C4-2B (cell line): ENCODE measurements at regions not wholly inside any gene's neighbourhood (a gene's known extent, or its start where the extent isn't known, plus 50 kb on each side); places are given as distances from the start of the nearest gene placed in this dataset.

ENCODE experiments used
- H3K27ac ChIP-seq: fragments of 450-650 bp; 2 replicates; pipeline ENCODE4 v1.5.1; 2017
- ZFX ChIP-seq: fragments of 450-650 bp; IDR thresholded peaks from 2 replicates; pipeline ENCODE4 v1.6.1; 2017
- TF ChIP-seq, protein P1 (sequence below): fragments of 450-650 bp; conservative IDR thresholded peaks from 2 replicates; pipeline ENCODE4 v1.5.1; 2017; ENCODE audit warnings: mild to moderate bottlenecking

DNA sequence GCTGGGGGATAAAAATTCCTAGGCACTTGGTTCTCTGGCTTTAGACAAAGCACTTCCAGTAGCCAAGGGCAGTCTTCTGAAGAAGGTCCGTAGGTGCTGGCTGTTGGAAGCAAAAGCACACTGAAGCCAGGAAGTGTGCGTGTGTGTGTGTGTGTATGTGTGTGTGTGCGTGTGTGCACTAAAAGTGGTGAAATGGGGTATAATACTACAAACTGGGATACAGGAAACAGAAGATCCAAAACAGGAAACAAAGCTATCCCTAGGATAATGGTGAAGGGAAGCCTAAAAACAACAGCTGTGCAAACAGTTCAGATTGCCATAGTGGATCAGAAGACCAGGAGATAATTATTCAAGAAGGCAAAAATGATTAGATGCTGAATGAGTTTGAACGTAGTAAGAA, 103.4 kb downstream of the IL20RB start:
- TF ChIP-seq, protein P1, sequence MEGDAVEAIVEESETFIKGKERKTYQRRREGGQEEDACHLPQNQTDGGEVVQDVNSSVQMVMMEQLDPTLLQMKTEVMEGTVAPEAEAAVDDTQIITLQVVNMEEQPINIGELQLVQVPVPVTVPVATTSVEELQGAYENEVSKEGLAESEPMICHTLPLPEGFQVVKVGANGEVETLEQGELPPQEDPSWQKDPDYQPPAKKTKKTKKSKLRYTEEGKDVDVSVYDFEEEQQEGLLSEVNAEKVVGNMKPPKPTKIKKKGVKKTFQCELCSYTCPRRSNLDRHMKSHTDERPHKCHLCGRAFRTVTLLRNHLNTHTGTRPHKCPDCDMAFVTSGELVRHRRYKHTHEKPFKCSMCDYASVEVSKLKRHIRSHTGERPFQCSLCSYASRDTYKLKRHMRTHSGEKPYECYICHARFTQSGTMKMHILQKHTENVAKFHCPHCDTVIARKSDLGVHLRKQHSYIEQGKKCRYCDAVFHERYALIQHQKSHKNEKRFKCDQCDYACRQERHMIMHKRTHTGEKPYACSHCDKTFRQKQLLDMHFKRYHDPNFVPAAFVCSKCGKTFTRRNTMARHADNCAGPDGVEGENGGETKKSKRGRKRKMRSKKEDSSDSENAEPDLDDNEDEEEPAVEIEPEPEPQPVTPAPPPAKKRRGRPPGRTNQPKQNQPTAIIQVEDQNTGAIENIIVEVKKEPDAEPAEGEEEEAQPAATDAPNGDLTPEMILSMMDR: no peak
- no peak for TF ChIP-seq ZFX
- no peak overlapping the region for H3K27ac ChIP-seq

DNA sequence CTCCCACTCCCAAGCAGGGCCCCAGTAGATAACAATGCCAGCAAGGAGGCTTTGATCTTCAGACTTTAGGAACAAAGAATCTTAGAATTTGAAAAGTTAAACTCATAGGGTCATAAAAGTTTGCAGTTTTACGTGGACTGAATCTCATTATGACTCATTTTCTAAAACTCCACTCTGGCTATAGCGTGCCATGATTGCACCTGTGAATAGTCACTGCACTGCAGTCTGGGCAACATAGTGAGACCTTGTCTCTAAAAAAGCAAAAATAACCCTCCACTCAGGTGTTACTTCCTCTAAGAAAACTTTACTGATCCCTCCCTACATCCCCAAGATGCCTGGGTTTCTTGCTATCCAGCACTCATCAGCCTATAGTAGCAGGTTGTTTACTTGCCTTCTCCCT, 104.5 kb downstream of the IL20RB start:
- H3K27ac ChIP-seq: no peak overlapping the region
- no peak for TF ChIP-seq ZFX
- TF ChIP-seq, protein P1: no peak

DNA sequence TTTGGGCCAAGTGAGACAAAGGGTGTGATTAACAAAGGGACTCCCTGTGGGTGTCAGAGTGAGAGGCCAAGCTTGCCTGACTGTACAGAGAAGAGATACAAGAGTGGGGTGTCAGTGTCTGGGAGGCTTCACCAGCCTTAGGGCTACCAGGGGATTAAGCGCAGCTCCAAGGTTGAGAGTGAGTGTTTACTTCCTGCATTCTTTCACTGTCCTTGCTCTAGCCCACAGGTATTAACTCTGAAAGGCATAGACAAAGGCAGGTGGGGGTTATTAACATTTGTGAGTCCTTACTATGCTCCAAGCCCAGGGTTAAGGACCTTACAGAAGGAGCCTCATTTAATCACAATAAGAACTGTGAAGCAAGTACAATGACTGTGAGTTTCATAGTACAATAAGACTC, 107.6 kb downstream of the IL20RB start:
- H3K27ac ChIP-seq: no peak overlapping the region
- TF ChIP-seq ZFX: no peak
- TF ChIP-seq, protein P1: no peak

DNA sequence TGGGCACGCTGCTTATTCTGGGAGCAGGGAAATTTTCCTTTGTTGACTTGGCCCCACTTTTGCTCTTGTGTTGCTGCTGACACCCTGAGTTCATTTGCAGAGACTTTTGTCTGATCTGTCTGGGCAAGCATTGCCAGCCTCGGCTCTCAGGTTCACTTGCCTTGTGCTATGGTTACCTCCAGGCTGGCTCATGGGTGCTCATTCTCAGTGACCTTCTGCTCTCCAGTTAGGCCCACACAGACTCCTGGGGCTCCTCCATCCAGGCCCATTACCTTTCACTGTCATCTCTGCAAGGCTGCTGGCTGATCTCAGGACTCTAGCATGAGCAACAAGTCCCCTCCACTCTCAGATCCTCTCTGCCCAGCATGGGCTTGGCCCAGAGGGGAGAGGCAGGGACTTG, 108.3 kb downstream of the IL20RB start:
- TF ChIP-seq, protein P1: no peak
- H3K27ac ChIP-seq: no peak overlapping the region

DNA sequence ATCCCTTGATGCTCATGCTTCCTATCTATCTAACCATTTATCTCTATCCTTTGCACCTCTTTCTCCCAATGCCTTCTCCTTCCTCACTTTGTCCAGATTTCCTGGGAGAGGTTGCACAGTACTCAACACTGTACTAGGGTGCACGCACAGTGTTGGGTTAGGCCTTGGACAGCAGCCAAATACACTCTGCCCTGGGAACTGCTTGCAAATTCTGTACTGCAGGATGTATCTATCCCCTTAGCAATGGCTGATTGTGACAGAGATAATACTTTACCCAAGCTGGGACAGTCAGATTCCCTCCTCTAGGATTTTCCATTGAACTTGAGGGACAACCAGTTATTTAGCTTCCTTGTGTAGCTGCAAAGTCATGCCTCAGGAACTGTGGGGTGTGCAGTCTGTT, 113.3 kb downstream of the IL20RB start:
- no peak for TF ChIP-seq ZFX
- TF ChIP-seq, protein P1: no peak
- H3K27ac ChIP-seq: no peak overlapping the region

DNA sequence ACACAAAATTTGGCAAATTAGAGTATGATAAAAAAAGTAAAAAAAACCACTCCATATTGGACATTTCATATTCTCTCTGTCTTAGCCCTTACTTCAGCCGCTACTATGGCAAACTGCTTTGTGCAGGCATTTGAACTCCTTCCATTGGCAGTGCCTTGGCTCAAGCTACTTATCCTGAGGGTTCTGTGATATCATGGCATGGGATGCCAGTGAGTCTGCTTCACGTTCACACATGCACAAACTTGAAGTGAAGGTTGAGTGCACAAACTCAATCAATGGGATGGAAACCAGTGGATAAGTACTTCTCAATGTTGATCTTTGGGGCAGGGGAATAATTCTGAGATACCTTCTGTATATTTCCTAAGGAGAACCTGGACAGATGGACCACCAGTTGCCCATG, 117.2 kb downstream of the IL20RB start:
- no peak for TF ChIP-seq ZFX
- TF ChIP-seq, protein P1: no peak
- no peak overlapping the region for H3K27ac ChIP-seq

DNA sequence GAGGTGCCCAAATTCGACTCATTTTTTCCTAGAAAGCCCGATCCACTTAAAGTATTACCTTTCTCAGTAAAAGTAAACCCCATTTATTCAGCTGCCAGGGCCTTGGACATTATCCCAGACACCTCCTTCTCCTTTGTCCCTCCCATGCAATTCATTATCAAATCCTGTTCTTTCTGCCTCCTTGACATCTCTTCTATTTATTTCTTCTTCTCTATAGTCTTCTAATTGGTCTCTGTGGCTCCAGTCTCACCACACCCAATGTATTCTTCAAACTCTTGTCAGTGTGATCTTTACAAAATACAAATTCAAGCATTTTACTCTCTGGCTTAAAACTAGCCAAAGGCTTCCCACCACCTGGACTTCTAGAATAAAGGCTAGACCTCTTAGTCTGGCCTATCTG, 120.3 kb downstream of the IL20RB start:
- TF ChIP-seq, protein P1: no peak
- no peak for TF ChIP-seq ZFX
- no peak overlapping the region for H3K27ac ChIP-seq
